Endodermal cell (in vitro differentiated cells): ENCODE measurements at regions not wholly inside any gene's neighbourhood (a gene's known extent, or its start where the extent isn't known, plus 50 kb on each side); places are given as distances from the start of the nearest gene placed in this dataset.
"Not testable (repeated sequence)": the region's sequence is repeated elsewhere in the genome, so short reads cannot be mapped to it uniquely, and the experiment has no call there.

Source experiments
- DNase-seq: peaks from one replicate; pipeline ENCODE4 v3.0.0-alpha.2; 2017
- H3K27ac ChIP-seq: 2 replicates; pipeline ENCODE4 v1.5.1; 2013; ENCODE audit warnings: mild to moderate bottlenecking, low read depth, low read length, moderate library complexity
- H3K27me3 ChIP-seq: 2 replicates; pipeline ENCODE4 v1.6.1; 2013; ENCODE audit warnings: mild to moderate bottlenecking, low read length, moderate library complexity; ENCODE audit not compliant: insufficient read depth, control insufficient read depth, poor library complexity, severe bottlenecking
- H3K36me3 ChIP-seq: 2 replicates; pipeline ENCODE4 v1.7.0; 2013; ENCODE audit warnings: mild to moderate bottlenecking, low read length, moderate library complexity; ENCODE audit not compliant: control insufficient read depth, insufficient read depth
- H3K4me1 ChIP-seq: one replicate; pipeline ENCODE4 v1.7.0; 2013; ENCODE audit warnings: low read length; ENCODE audit not compliant: control insufficient read depth, insufficient read depth
- H3K4me3 ChIP-seq: 2 replicates; pipeline ENCODE4 v1.5.1; 2013; ENCODE audit warnings: mild to moderate bottlenecking, low read length, moderate library complexity
- H3K9ac ChIP-seq: 2 replicates; pipeline ENCODE4 v1.6.1; 2013; ENCODE audit warnings: mild to moderate bottlenecking, low read length, moderate library complexity; ENCODE audit not compliant: poor library complexity, severe bottlenecking; ENCODE audit errors: extremely low read depth
- H3K9me3 ChIP-seq: 2 replicates; pipeline ENCODE4 v1.6.1; 2013; ENCODE audit warnings: mild to moderate bottlenecking, low read length, moderate library complexity; ENCODE audit not compliant: control insufficient read depth
- H3K27ac Mint-ChIP-seq: 2 replicates; pipeline ENCODE4 v1.8.0; 2020; ENCODE audit warnings: mixed read lengths
- H3K27me3 Mint-ChIP-seq: 2 replicates; pipeline ENCODE4 v1.8.0; 2021; ENCODE audit warnings: mild to moderate bottlenecking, mixed read lengths; ENCODE audit not compliant: insufficient read depth
- H3K36me3 Mint-ChIP-seq: 2 replicates; pipeline ENCODE4 v1.8.0; 2020; ENCODE audit warnings: low read depth, mixed read lengths
- H3K4me1 Mint-ChIP-seq: 2 replicates; pipeline ENCODE4 v1.8.0; 2020; ENCODE audit warnings: mixed read lengths
- H3K4me3 Mint-ChIP-seq: 2 replicates; pipeline ENCODE4 v1.8.0; 2020; ENCODE audit warnings: mild to moderate bottlenecking, moderate library complexity, mixed read lengths
- H3K9me3 Mint-ChIP-seq: 2 replicates; pipeline ENCODE4 v1.8.0; 2020; ENCODE audit warnings: mild to moderate bottlenecking, mixed read lengths
- CTCF ChIP-seq: fragments of 200-600 bp; sonication (generic); conservative IDR thresholded peaks from 2 replicates; pipeline ENCODE4 v1.5.0; 2021; ENCODE audit warnings: antibody characterized with exemption, mild to moderate bottlenecking
- WGBS, 2 experiments: methylation state at CpG; one replicate each; pipeline versions ENCODE4 v1.1.5 to v1.1.7; 2013; ENCODE audit warnings: missing lambda C conversion rate in 2 of 2, mixed read lengths in 1 of 2; ENCODE audit not compliant: insufficient coverage in 1 of 2, insufficient read length in 1 of 2; 5-methylcytosine and 5-hydroxymethylcytosine counted together

GRCh38 chr7:125814100-125814499 is 884.5 kb upstream of the POT1 start:
- no CpG with 5 or more reads among the region's 2 CpGs for WGBS, 2 experiments
- Mint-ChIP-seq H3K27me3 (no peaks in the 10 kb centered on the region), H3K4me1 (no peaks in the 10 kb centered on the region)

GRCh38 chr7:125806491-125806890 is 876.9 kb upstream of the POT1 start:
- not testable (repeated sequence) for H3K4me3 ChIP-seq, H3K27ac Mint-ChIP-seq
- WGBS, 2 experiments: 75 to 94% methylated on average over 1 to 4 of the region's 4 CpGs

More at GRCh38 chr7:125814100-125814499, 884.5 kb upstream of the POT1 start:
- Histone ChIP-seq H3K27me3 (no peaks in the 10 kb centered on the region), H3K9me3 (no peaks in the 10 kb centered on the region), H3K9ac (no peak overlapping the region), H3K4me3 (no peak overlapping the region), H3K27ac (no peak overlapping the region), H3K36me3 (no peaks in the 10 kb centered on the region), H3K4me1 (no peaks in the 10 kb centered on the region)
- no peak for TF ChIP-seq CTCF
- no peak for DNase-seq
- Mint-ChIP-seq H3K9me3 (peaks cover 2% of the 10 kb centered on the region), H3K4me3 (no peak overlapping the region), H3K36me3 (no peaks in the 10 kb centered on the region), H3K27ac (no peak overlapping the region)

GRCh38 chr7:125804273-125804672 is 874.6 kb upstream of the POT1 start:
- no peaks in the 10 kb centered on the region for H3K9me3 ChIP-seq
- Mint-ChIP-seq H3K4me1 (no peaks in the 10 kb centered on the region), H3K27me3 (no peaks in the 10 kb centered on the region), H3K9me3 (no peaks in the 10 kb centered on the region), H3K36me3 (no peaks in the 10 kb centered on the region), H3K27ac (no peak overlapping the region), H3K4me3 (no peak overlapping the region)
- H3K36me3 ChIP-seq: no peaks in the 10 kb centered on the region
- no peak overlapping the region for H3K27ac ChIP-seq
- DNase-seq: no peak
- no peak overlapping the region for H3K9ac ChIP-seq
- H3K4me1 ChIP-seq: no peaks in the 10 kb centered on the region
- H3K4me3 ChIP-seq: no peak overlapping the region
- TF ChIP-seq CTCF: no peak
- H3K27me3 ChIP-seq: no peaks in the 10 kb centered on the region

More at GRCh38 chr7:125806491-125806890, 876.9 kb upstream of the POT1 start:
- not testable (repeated sequence) for H3K4me3 Mint-ChIP-seq, H3K36me3 Mint-ChIP-seq, H3K36me3 ChIP-seq, DNase-seq, H3K27me3 ChIP-seq, H3K9ac ChIP-seq, H3K27me3 Mint-ChIP-seq, H3K9me3 ChIP-seq, H3K9me3 Mint-ChIP-seq, H3K4me1 ChIP-seq, H3K4me1 Mint-ChIP-seq, H3K27ac ChIP-seq

GRCh38 chr7:125780153-125780552 is 850.5 kb upstream of the POT1 start:
- Mint-ChIP-seq H3K9me3 (no peaks in the 10 kb centered on the region), H3K27me3 (no peaks in the 10 kb centered on the region), H3K4me3 (no peak overlapping the region), H3K36me3 (no peaks in the 10 kb centered on the region), H3K4me1 (no peaks in the 10 kb centered on the region), H3K27ac (no peak overlapping the region)
- no peak overlapping the region for H3K4me3 ChIP-seq
- DNase-seq: no peak
- H3K9me3 ChIP-seq: no peaks in the 10 kb centered on the region
- H3K9ac ChIP-seq: no peak overlapping the region
- TF ChIP-seq CTCF: no peak
- WGBS, 2 experiments: 75% methylated on average over 1 of the region's 1 CpG; no CpG with 5 or more reads in 1 of the 2 experiments
- no peak overlapping the region for H3K27ac ChIP-seq
- H3K36me3 ChIP-seq: no peaks in the 10 kb centered on the region
- no peaks in the 10 kb centered on the region for H3K4me1 ChIP-seq
- H3K27me3 ChIP-seq: no peaks in the 10 kb centered on the region
